GM12878 (cell line): ENCODE measurements at regions not wholly inside any gene's neighbourhood (a gene's known extent, or its start where the extent isn't known, plus 50 kb on each side); places are given as distances from the start of the nearest gene placed in this dataset.

Source experiments
- ATAC-seq: fragments of 200-7000 bp; cut with Tn5 transposase; 3 replicates; pipeline ENCODE4 v1.9.1; 2020; ENCODE audit warnings: mild to moderate bottlenecking, moderate library complexity
- BruUV-seq: library from RNA; stranded (reverse); fragments of 400-500 nt; replicated peaks from 2 replicates; lab custom pipeline; 2021; lab: Mats Ljungman, UMichigan
- CTCF ChIA-PET: fragments of 300-600 bp; sonication (Branson Sonifier 250); formaldehyde crosslinking; extraction: SDS; loops from one replicate; lab custom pipeline; 2021; ENCODE audit warnings: inconsistent platforms; lab: Yijun Ruan, JAX
- POLR2A ChIA-PET: fragments of 350-600 bp; formaldehyde crosslinking; extraction: SDS; loops from one replicate; lab custom pipeline; 2021; ENCODE audit warnings: inconsistent platforms; lab: Charles Lee
- RAD21 ChIA-PET: fragments of 300-600 bp; sonication (Branson Sonifier 250); formaldehyde crosslinking; loops from one replicate; lab custom pipeline; 2023; ENCODE audit warnings: antibody characterized with exemption; ENCODE audit not compliant: unreplicated experiment; lab: Charles Lee
- SMC1A ChIA-PET: fragments of 300-600 bp; sonication (Branson Sonifier 250); formaldehyde crosslinking; loops from one replicate; lab custom pipeline; 2023; ENCODE audit not compliant: unreplicated experiment, uncharacterized antibody; lab: Charles Lee
- DNase-seq: peaks from one replicate; pipeline ENCODE4 v3.0.0-alpha.2; 2011; ENCODE audit warnings: low read depth, low spot score
- FAIRE-seq: peaks from 3 replicates; lab custom pipeline; 2011; peaks lifted over from hg19 to GRCh38; lab: Jason Lieb, UNC
- H2AFZ ChIP-seq: 2 replicates; pipeline ENCODE4 v1.6.0; 2011; ENCODE audit warnings: low read depth, low read length, control low read depth; ENCODE audit not compliant: control insufficient read depth
- H3K27ac ChIP-seq: 2 replicates; pipeline ENCODE4 v1.5.1; 2011; ENCODE audit warnings: control low read depth; ENCODE audit not compliant: control insufficient read depth, insufficient read depth
- H3K27me3 ChIP-seq, 2 experiments: replicated peaks in 1 of 2; 2 replicates each; pipeline versions ENCODE4 v1.6.0 to v1.6.1; 2011; ENCODE audit warnings: low read length in 1 of 2; ENCODE audit not compliant: control insufficient read depth in 2 of 2, insufficient read depth in 2 of 2
- H3K36me3 ChIP-seq, 2 experiments: 2 replicates each; pipeline ENCODE4 v1.5.1; 2011; ENCODE audit warnings: low read length in 1 of 2; ENCODE audit not compliant: control insufficient read depth in 2 of 2, insufficient read depth in 2 of 2
- H3K4me1 ChIP-seq: 2 replicates; pipeline ENCODE4 v1.6.1; 2011; ENCODE audit warnings: mild to moderate bottlenecking, low read length, moderate library complexity, mixed read lengths; ENCODE audit not compliant: control insufficient read depth, insufficient read depth
- H3K4me2 ChIP-seq: 2 replicates; pipeline ENCODE4 v1.6.0; 2011; ENCODE audit warnings: control low read depth; ENCODE audit not compliant: control insufficient read depth, insufficient read depth
- H3K4me3 ChIP-seq: fragments of 200-600 bp; sonication (generic); 2 replicates; pipeline ENCODE4 v1.5.1; 2016
- H3K79me2 ChIP-seq: 2 replicates; pipeline ENCODE4 v1.6.0; 2011; ENCODE audit warnings: low read length; ENCODE audit not compliant: control insufficient read depth, insufficient read depth
- H3K9ac ChIP-seq: 2 replicates; pipeline ENCODE4 v1.8.0; 2011; ENCODE audit warnings: low read length, control low read depth, mixed read lengths; ENCODE audit not compliant: control insufficient read depth, insufficient read depth
- H3K9me3 ChIP-seq: replicated peaks from 3 replicates; pipeline ENCODE4 v1.5.1; 2011; ENCODE audit warnings: mild to moderate bottlenecking, low read length; ENCODE audit not compliant: control insufficient read depth, insufficient read depth
- H4K20me1 ChIP-seq: 2 replicates; pipeline ENCODE4 v1.6.0; 2011; ENCODE audit not compliant: control insufficient read depth, insufficient read depth
- BCL11A ChIP-seq: IDR thresholded peaks from 2 replicates; pipeline ENCODE4 v1.6.1; 2011; ENCODE audit warnings: low read depth, low read length
- BHLHE40 ChIP-seq, 2 experiments: fragments of 450-650 bp in 1 of 2; IDR thresholded peaks; 2 replicates each; pipeline ENCODE4 v1.6.1; 2011 to 2017; ENCODE audit warnings: low read depth in 2 of 2, borderline replicate concordance in 1 of 2, improper control_type of control experiment in 1 of 2, low read length in 1 of 2, mild to moderate bottlenecking in 1 of 2
- CBFB ChIP-seq: IDR thresholded peaks from 2 replicates; pipeline ENCODE4 v1.6.1; 2016; ENCODE audit warnings: antibody characterized with exemption, low read depth
- CHD2 ChIP-seq: IDR thresholded peaks from 2 replicates; pipeline ENCODE4 v1.6.1; 2011; ENCODE audit warnings: low read depth, low read length, improper control_type of control experiment, borderline replicate concordance
- ESRRA ChIP-seq: IDR thresholded peaks from 2 replicates; pipeline ENCODE4 v1.6.1; 2012; ENCODE audit warnings: mild to moderate bottlenecking, low read length, improper control_type of control experiment
- ETV6 ChIP-seq, 2 experiments: fragments of 450-650 bp in 1 of 2; IDR thresholded peaks in 1 of 2; conservative IDR thresholded peaks in 1 of 2; 2 replicates each; pipeline ENCODE4 v1.6.1; 2014; ENCODE audit warnings: antibody characterized with exemption in 1 of 2, borderline replicate concordance in 1 of 2, low read depth in 1 of 2, mild to moderate bottlenecking in 1 of 2, moderate library complexity in 1 of 2
- EZH2 ChIP-seq: IDR thresholded peaks from 2 replicates; pipeline ENCODE4 v1.6.1; 2012; ENCODE audit warnings: low read depth, mild to moderate bottlenecking, control low read depth, inconsistent platforms, low read length, borderline replicate concordance; ENCODE audit not compliant: control insufficient read depth
- LARP7 ChIP-seq: fragments of 450-650 bp; IDR thresholded peaks from 2 replicates; pipeline ENCODE4 v1.6.1; 2017; ENCODE audit warnings: mild to moderate bottlenecking
- NRF1 ChIP-seq: conservative IDR thresholded peaks from 2 replicates; pipeline ENCODE4 v1.6.1; 2011; ENCODE audit warnings: mild to moderate bottlenecking, low read depth, low read length, improper control_type of control experiment
- PAX5 ChIP-seq: IDR thresholded peaks from 2 replicates; pipeline ENCODE4 v1.6.1; 2011; ENCODE audit warnings: low read depth, low read length, borderline replicate concordance
- POLR2A ChIP-seq: IDR thresholded peaks from 2 replicates; pipeline ENCODE4 v1.6.1; 2011; ENCODE audit warnings: low read depth, mild to moderate bottlenecking, low read length
- POU2F2 ChIP-seq: IDR thresholded peaks from 3 replicates; pipeline ENCODE4 v1.6.1; 2011; ENCODE audit warnings: low read depth, mild to moderate bottlenecking, low read length, borderline replicate concordance
- SIX5 ChIP-seq: IDR thresholded peaks from 2 replicates; pipeline ENCODE4 v1.6.1; 2011; ENCODE audit warnings: mild to moderate bottlenecking, low read depth, low read length, moderate library complexity; ENCODE audit not compliant: severe bottlenecking
- SMARCA5 ChIP-seq: fragments of 450-650 bp; IDR thresholded peaks from 2 replicates; pipeline ENCODE4 v1.6.1; 2017; ENCODE audit warnings: mild to moderate bottlenecking
- STAT3 ChIP-seq: IDR thresholded peaks from 2 replicates; pipeline ENCODE4 v1.6.1; 2011; ENCODE audit warnings: low read depth, low read length, improper control_type of control experiment
- TBL1XR1 ChIP-seq: IDR thresholded peaks from 2 replicates; pipeline ENCODE4 v1.6.1; 2012; ENCODE audit warnings: low read depth, low read length, improper control_type of control experiment
- YBX1 ChIP-seq: fragments of 450-650 bp; IDR thresholded peaks from 2 replicates; pipeline ENCODE4 v1.6.1; 2016; ENCODE audit warnings: antibody characterized with exemption
- ZNF207 ChIP-seq: fragments of 450-650 bp; IDR thresholded peaks from 2 replicates; pipeline ENCODE4 v1.6.1; 2014; ENCODE audit warnings: antibody characterized with exemption, mild to moderate bottlenecking, borderline replicate concordance
- ZNF384 ChIP-seq: IDR thresholded peaks from 2 replicates; pipeline ENCODE4 v1.6.1; 2012; ENCODE audit warnings: low read depth, mild to moderate bottlenecking, low read length, improper control_type of control experiment, borderline replicate concordance
- ZZZ3 ChIP-seq: IDR thresholded peaks from 2 replicates; pipeline ENCODE4 v1.6.1; 2011; ENCODE audit warnings: low read depth; ENCODE audit not compliant: control insufficient read depth, insufficient read length
- WGBS: methylation state at CpG from one replicate; pipeline ENCODE4 v1.1.6; 2016; ENCODE audit warnings: low lambda C conversion rate; ENCODE audit not compliant: insufficient replicate concordance, insufficient coverage; ENCODE audit errors: missing lambda C conversion rate; 5-methylcytosine and 5-hydroxymethylcytosine counted together
- in situ Hi-C: fragments of 300-500 bp; cut with MboI; formaldehyde crosslinking; loops from 9 replicates; pipeline ENCODE4 v1.14.3; 2018; ENCODE audit warnings: mixed read lengths
- intact Hi-C: fragments of 100-400 bp; cut with micrococcal nuclease; formaldehyde crosslinking; loops from one replicate; pipeline ENCODE4 v1.14.2; 2022; ENCODE audit not compliant: unreplicated experiment
- TF ChIP-seq, protein P1 (sequence below): IDR thresholded peaks from 2 replicates; pipeline ENCODE4 v1.6.1; 2011; ENCODE audit warnings: borderline replicate concordance, low read depth, mild to moderate bottlenecking, moderate library complexity, mixed read lengths, low read length; ENCODE audit not compliant: insufficient read depth; ENCODE audit errors: extremely low read length
- TF ChIP-seq, protein P2 (sequence below): fragments of 450-650 bp; conservative IDR thresholded peaks from 2 replicates; pipeline ENCODE4 v1.6.1; 2017; ENCODE audit warnings: mild to moderate bottlenecking, moderate library complexity
- TF ChIP-seq, protein P3 (sequence below): fragments of 450-650 bp; IDR thresholded peaks from 2 replicates; pipeline ENCODE4 v1.6.1; 2017; ENCODE audit warnings: borderline replicate concordance

DNA sequence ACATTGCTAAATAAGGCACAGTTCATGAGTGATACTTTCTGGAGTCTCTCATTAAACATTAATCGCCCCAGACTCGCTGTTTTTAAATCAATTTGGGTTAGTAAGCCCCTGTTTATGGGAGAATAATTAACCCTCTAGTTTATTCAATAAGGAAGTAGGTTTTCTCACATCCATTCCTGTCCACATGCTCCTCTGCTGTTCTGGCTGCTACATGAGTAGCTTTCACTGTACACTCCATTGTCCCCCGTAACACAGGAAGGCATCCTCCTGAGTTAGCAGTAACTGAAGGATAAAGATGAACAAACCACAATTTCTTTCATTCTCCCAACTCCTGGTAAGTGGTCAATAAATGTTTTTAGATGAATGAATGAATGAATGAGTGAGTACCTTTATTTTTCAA lies 378.5 kb downstream of the DIPK2A start (continued):
- TF ChIP-seq ZNF207, result no peak
- TF ChIP-seq CHD2, result no peak
- no peak for TF ChIP-seq ZZZ3
- TF ChIP-seq ZNF384, result no peak
- TF ChIP-seq YBX1, result no peak
- no peak for TF ChIP-seq PAX5
- no peak for TF ChIP-seq POLR2A
- TF ChIP-seq, all 136 proteins: peak for 0

DNA sequence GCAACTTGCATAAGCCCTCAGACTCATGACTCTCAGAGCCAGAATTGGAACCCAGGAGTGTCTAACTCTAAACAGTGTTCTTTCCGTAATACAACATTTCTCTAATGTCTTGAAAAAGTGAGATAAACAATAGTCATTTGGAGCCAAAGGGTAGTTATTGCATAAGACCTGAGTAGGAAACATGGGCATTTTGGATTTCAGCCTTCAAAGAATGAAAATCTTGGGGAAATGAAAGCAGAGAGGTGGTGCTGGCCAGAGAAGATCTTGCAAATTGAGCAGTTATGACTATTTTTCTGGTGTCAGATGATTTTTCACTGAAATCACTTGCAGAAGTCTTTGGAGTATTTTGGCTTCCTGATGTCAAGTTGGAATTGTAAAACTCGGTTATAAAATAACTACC lies 379.4 kb downstream of the DIPK2A start:
- ATAC-seq, result no peak
- Histone ChIP-seq H3K4me1 (no peaks in the 10 kb centered on the region), H3K27me3 (no peaks in the 10 kb centered on the region), H3K27ac (no peak overlapping the region), H3K79me2 (no peaks in the 10 kb centered on the region), H3K4me2 (no peak overlapping the region), H3K9ac (no peak overlapping the region), H3K4me3 (no peak overlapping the region), H2AFZ (no peak overlapping the region), H4K20me1 (no peaks in the 10 kb centered on the region), H3K36me3 (no peaks in the 10 kb centered on the region), H3K9me3 (no peaks in the 10 kb centered on the region)
- intact Hi-C loops (no loop called here), in situ Hi-C loops (no loop called here)
- CTCF ChIA-PET, result no interaction called here
- POLR2A ChIA-PET, result no interaction called here
- WGBS, result 60% methylated on average over 2 of the region's 2 CpGs
- RAD21 ChIA-PET, result no interaction called here
- no peak for FAIRE-seq
- SMC1A ChIA-PET, result no interaction called here
- BruUV-seq, result no TSS peak
- no peak for DNase-seq
- TF ChIP-seq, protein P1, sequence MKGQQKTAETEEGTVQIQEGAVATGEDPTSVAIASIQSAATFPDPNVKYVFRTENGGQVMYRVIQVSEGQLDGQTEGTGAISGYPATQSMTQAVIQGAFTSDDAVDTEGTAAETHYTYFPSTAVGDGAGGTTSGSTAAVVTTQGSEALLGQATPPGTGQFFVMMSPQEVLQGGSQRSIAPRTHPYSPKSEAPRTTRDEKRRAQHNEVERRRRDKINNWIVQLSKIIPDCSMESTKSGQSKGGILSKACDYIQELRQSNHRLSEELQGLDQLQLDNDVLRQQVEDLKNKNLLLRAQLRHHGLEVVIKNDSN, result no peak
- TF ChIP-seq BHLHE40 (IDR thresholded peaks at IDR 0.05; ENCODE audit: borderline replicate concordance in 1 of 2, low read depth in 2 of 2, low read length in 1 of 2) (no peak), EZH2 (no peak), NRF1 (no peak), SIX5 (no peak), TBL1XR1 (no peak), ETV6 (conservative IDR thresholded peaks at IDR 0.05 in 1 of 2, IDR thresholded peaks at IDR 0.05 in 1 of 2; ENCODE audit: borderline replicate concordance in 1 of 2, low read depth in 1 of 2) (no peak), STAT3 (no peak), SMARCA5 (no peak), BCL11A (no peak), YBX1 (no peak), ESRRA (no peak), CBFB (no peak), LARP7 (no peak), POU2F2 (no peak)
- TF ChIP-seq, protein P2, sequence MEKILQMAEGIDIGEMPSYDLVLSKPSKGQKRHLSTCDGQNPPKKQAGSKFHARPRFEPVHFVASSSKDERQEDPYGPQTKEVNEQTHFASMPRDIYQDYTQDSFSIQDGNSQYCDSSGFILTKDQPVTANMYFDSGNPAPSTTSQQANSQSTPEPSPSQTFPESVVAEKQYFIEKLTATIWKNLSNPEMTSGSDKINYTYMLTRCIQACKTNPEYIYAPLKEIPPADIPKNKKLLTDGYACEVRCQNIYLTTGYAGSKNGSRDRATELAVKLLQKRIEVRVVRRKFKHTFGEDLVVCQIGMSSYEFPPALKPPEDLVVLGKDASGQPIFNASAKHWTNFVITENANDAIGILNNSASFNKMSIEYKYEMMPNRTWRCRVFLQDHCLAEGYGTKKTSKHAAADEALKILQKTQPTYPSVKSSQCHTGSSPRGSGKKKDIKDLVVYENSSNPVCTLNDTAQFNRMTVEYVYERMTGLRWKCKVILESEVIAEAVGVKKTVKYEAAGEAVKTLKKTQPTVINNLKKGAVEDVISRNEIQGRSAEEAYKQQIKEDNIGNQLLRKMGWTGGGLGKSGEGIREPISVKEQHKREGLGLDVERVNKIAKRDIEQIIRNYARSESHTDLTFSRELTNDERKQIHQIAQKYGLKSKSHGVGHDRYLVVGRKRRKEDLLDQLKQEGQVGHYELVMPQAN, result no peak
- TF ChIP-seq, protein P3, sequence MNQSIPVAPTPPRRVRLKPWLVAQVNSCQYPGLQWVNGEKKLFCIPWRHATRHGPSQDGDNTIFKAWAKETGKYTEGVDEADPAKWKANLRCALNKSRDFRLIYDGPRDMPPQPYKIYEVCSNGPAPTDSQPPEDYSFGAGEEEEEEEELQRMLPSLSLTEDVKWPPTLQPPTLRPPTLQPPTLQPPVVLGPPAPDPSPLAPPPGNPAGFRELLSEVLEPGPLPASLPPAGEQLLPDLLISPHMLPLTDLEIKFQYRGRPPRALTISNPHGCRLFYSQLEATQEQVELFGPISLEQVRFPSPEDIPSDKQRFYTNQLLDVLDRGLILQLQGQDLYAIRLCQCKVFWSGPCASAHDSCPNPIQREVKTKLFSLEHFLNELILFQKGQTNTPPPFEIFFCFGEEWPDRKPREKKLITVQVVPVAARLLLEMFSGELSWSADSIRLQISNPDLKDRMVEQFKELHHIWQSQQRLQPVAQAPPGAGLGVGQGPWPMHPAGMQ, result no peak
